ENCODE measurements at regions not wholly inside any gene's neighbourhood (a gene's known extent, or its start where the extent isn't known, plus 50 kb on each side); places are given as distances from the start of the nearest gene placed in this dataset.
"Not testable (repeated sequence)": the region's sequence is repeated elsewhere in the genome, so short reads cannot be mapped to it uniquely, and the experiment has no call there.

GRCh38 chr14:89661392-89661791, 244.4 kb upstream of the FOXN3 start:
- DNase-seq (ENCODE audit: low read depth in 4 of 4, low spot score in 3 of 4) = no peak

GRCh38 chr14:89660625-89661233, 243.7 kb upstream of the FOXN3 start:
- DNase-seq (ENCODE audit: low read depth in 4 of 4, low spot score in 3 of 4) = not testable (repeated sequence)

GRCh38 chr14:89660166-89660565, 243.1 kb upstream of the FOXN3 start:
- no peak for DNase-seq (ENCODE audit: low read depth in 4 of 4, low spot score in 3 of 4)

GRCh38 chr14:89658977-89659670, 242.1 kb upstream of the FOXN3 start:
- DNase-seq (ENCODE audit: low read depth in 4 of 4, low spot score in 3 of 4) = no peak

GRCh38 chr14:89657014-89657413, 240.0 kb upstream of the FOXN3 start:
- no peak for DNase-seq (ENCODE audit: low read depth in 4 of 4, low spot score in 3 of 4)

GRCh38 chr14:89654998-89655397, 238.0 kb upstream of the FOXN3 start:
- no peak for DNase-seq (ENCODE audit: low read depth in 4 of 4, low spot score in 3 of 4)

GRCh38 chr14:89652352-89652751, 235.3 kb upstream of the FOXN3 start:
- DNase-seq (ENCODE audit: low read depth in 4 of 4, low spot score in 3 of 4) = no peak

- DNase-seq (ENCODE audit: low read depth in 4 of 4, low spot score in 3 of 4) = no peak
These were observed 234.8 kb upstream of the FOXN3 start for GRCh38 chr14:89651805-89652204.

- DNase-seq (ENCODE audit: low read depth in 4 of 4, low spot score in 3 of 4) = no peak
These were observed 233.3 kb upstream of the FOXN3 start for GRCh38 chr14:89650077-89650978.

- DNase-seq (ENCODE audit: low read depth in 4 of 4, low spot score in 3 of 4) = no peak
These were observed 232.5 kb upstream of the FOXN3 start for GRCh38 chr14:89649451-89650075.

- DNase-seq (ENCODE audit: low read depth in 4 of 4, low spot score in 3 of 4) = no peak
These were observed 231.9 kb upstream of the FOXN3 start for GRCh38 chr14:89648924-89649323.

- no peak for DNase-seq (ENCODE audit: low read depth in 4 of 4, low spot score in 3 of 4)
These were observed 231.5 kb upstream of the FOXN3 start for GRCh38 chr14:89648510-89648909.

- no peak for DNase-seq (ENCODE audit: low read depth in 4 of 4, low spot score in 3 of 4)
These were observed 229.9 kb upstream of the FOXN3 start for GRCh38 chr14:89646971-89647370.

GRCh38 chr14:89644641-89645040, 227.6 kb upstream of the FOXN3 start:
- no peak for DNase-seq (ENCODE audit: low read depth in 4 of 4, low spot score in 3 of 4)

GRCh38 chr14:89641495-89642175, 224.6 kb upstream of the FOXN3 start:
- DNase-seq (ENCODE audit: low read depth in 4 of 4, low spot score in 3 of 4) = no peak

GRCh38 chr14:89640141-89640540, 223.1 kb upstream of the FOXN3 start:
- DNase-seq (ENCODE audit: low read depth in 4 of 4, low spot score in 3 of 4) = no peak

- no peak for DNase-seq (ENCODE audit: low read depth in 4 of 4, low spot score in 3 of 4)
These were observed 222.7 kb upstream of the FOXN3 start for GRCh38 chr14:89639687-89640086.

GRCh38 chr14:89638891-89639290, 221.9 kb upstream of the FOXN3 start:
- no peak for DNase-seq (ENCODE audit: low read depth in 4 of 4, low spot score in 3 of 4)

GRCh38 chr14:89637581-89637980, 220.5 kb upstream of the FOXN3 start:
- no peak for DNase-seq (ENCODE audit: low read depth in 4 of 4, low spot score in 3 of 4)

- no peak for DNase-seq (ENCODE audit: low read depth in 4 of 4, low spot score in 3 of 4)
These were observed 218.6 kb upstream of the FOXN3 start for GRCh38 chr14:89635615-89636014.

- no peak for DNase-seq (ENCODE audit: low read depth in 4 of 4, low spot score in 3 of 4)
These were observed 217.0 kb upstream of the FOXN3 start for GRCh38 chr14:89634037-89634436.
